NCI-H2196 (cell line): ENCODE measurements at regions not wholly inside any gene's neighbourhood (a gene's known extent, or its start where the extent isn't known, plus 50 kb on each side); places are given as distances from the start of the nearest gene placed in this dataset.
"Not testable (repeated sequence)": the region's sequence is repeated elsewhere in the genome, so short reads cannot be mapped to it uniquely, and the experiment has no call there.

Experiments used
- DNase-seq: peaks from one replicate; lab custom pipeline; 2025; ENCODE audit not compliant: unreplicated experiment; lab: John Stamatoyannopoulos, UW

DNA sequence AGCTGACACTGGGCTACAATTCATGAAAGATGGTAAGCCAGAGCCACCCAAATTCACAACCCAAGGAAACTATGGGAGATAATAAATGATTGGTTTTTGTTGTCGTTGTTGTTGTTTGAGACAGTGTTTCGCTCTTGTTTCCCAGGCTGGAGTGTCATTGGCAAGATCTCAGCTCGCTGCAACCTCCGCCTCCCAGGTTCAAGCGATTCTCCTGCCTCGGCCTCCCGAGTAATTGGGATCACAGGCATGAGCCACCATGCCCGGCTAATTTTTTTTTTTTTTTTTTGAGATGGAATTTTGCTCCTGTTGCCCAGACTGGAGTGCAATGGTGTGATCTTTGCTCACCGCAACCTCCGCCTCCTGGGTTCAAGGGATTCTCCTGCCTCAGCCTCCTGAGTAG is 65.9 kb upstream of the METTL9 start:
- not testable (repeated sequence) for DNase-seq

GRCh38 chr16:21534561-21534960 is 64.8 kb upstream of the METTL9 start:
- not testable (repeated sequence) for DNase-seq

DNA sequence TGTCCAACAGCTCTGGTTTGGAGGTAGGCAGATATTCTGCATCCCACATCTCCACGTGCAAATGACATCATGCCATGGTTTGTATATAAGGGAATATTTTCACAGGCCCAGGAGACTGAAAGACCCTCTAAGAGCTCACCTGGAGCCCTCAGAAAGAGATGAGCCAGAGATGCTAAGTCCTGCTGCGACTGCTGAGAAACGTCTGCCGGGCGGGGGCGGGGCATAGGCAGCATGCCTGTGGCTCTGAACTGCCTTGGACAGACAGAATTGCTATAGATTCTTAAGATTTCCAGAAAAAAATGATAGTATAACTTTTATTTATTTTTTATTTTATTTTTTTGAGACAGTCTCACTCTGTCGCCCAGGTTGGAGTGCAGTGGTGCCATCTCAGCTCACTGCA is 64.2 kb upstream of the METTL9 start:
- DNase-seq = not testable (repeated sequence)

- not testable (repeated sequence) for DNase-seq
Observed at GRCh38 chr16:21536740-21537139, 62.6 kb upstream of the METTL9 start.

DNA sequence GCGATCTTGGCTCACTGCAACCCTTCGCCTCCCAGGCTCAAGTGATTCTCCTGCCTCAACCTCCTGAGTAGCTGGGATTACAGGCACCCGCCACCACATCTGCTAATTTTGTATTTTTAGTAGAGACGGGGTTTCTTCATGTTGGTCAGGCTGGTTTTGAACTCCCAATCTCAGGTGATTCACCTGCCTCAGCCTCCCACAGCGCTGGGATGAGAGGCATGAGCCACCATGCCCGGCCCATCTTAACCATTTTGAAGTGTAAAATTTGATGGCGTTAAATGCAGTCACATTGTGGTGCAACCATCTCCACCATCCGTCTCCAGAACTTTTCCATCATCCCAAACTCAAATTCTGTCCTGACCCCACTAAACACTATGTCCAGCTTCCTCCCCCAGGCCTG is 61.8 kb upstream of the METTL9 start:
- DNase-seq = not testable (repeated sequence)

DNA sequence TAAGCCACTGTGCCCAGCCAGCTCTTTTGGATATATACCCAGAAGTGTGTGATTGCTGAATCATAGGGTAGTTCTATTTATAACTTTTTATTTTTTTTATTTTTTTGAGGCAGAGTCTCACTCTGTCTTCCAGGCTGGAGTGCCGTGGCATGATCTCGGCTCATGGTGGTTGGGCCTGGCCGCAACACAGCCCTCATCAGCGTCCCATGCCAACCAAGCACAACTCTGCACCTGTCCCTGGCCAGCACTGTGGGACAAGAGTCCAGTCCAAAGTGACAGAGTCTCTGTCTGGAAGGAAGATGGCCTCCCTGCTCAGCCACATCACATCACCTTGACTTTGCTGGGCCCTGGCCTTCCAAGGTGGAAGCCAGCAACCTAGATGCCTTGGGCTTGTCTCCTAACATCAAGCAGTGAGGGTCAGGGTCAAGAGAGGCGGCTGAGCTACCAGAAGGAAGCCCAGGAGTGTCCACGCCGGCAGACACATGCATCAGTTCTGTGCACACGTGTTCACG is 60.2 kb upstream of the METTL9 start:
- DNase-seq = not testable (repeated sequence)

DNA sequence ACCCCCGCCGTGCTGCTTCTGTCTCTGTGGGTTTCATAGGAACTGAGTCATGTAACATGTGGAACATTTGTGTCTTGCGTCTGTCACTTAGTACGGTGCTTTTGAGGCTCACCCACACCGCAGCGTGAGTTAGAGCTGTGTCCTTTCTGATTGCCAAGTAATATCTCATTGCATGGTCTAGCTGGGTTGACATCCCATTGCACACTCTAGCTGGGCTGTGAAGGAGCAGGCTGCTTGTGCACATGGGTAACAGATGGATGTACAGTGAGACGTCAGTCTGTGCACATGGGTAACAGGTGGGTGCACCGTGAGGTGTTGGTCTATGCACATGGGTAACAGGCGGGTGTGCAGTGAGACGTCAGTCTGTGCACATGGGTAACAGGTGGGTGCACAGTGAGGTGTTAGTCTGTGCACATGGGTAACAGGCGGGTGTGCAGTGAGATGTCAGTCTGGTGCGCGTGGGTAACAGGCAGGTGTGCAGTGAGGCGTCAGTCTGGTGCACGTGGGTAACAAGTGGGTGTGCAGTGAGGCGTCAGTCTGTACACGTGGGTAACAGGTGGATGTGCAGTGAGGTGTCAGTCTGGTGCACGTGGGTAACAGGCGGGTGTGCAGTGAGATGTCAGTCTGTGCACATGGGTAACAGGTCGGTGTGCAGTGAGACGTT is 58.5 kb upstream of the METTL9 start:
- DNase-seq = not testable (repeated sequence)

DNA sequence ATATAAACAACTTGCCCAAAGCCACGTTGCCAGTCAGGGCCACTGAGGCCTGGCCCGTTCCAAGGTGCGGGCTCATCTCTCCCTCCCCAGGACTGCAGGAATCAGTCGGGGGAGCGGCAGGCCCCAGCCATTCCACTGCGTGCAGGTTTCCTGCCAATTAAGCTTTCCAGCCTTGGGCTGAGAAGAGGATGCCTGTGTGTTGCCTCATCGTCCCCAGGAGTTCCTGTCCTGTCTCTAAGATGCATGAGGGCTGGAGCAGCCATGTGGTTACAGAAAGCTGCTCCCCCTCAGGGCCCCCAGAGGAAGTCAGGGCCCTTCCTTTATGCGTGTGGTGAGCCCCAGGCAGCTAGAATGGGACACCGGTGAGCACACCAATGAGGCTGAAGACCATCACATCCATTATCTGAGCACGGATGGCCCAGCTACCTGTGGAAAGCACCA is 57.7 kb upstream of the METTL9 start:
- not testable (repeated sequence) for DNase-seq

DNA sequence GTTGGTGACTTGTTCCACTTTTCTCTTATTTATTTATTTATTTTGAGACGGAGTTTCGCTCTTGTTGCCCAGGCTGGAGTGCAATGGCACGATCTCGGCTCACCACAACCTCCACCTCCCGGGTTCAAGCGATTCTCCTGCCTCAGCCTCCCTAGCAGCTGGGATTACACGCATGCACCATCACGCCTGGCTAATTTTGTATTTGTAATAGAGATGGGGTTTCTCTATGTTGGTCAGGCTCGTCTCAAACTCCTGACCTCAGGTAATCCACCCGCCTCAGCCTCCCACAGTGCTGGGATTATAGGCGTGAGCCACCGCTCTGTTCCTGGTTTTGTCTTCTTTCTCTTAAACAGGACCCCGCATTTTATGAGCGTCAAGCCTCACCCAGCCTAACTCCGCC is 57.3 kb upstream of the METTL9 start:
- not testable (repeated sequence) for DNase-seq

DNA sequence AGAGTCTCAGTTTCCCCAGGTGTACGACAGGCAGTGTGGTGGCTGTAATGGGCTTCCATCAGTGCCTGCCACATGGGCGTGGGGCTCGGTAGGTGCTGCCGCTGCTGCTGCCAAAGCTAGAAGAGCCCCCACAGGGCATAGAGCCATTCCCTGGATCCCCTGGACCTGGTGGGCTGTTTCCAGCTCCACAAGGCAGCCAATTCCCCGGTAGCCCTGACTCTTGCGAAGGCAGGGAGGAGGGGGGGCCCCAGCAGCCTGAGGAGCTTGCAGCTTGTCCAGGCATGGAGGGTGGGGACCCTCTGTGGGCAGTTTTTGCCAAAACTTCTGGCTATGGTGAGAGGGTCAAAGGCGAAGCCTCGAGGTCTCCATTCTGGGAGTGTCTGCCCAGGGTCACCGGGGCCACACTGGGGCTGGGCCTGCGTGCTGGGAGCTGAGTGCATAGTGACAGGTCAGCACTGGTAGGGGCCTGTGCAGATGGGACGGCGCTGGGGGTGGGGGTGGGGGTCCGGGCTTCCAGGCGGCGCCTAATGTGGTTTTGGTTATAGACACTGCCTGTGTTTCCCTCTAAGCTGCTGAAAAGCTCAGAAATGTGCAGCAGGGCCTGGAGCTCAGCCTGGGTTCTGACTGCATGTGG is 56.8 kb upstream of the METTL9 start:
- not testable (repeated sequence) for DNase-seq

- DNase-seq = not testable (repeated sequence)
Observed at GRCh38 chr16:21543151-21543836, 56.1 kb upstream of the METTL9 start.

DNA sequence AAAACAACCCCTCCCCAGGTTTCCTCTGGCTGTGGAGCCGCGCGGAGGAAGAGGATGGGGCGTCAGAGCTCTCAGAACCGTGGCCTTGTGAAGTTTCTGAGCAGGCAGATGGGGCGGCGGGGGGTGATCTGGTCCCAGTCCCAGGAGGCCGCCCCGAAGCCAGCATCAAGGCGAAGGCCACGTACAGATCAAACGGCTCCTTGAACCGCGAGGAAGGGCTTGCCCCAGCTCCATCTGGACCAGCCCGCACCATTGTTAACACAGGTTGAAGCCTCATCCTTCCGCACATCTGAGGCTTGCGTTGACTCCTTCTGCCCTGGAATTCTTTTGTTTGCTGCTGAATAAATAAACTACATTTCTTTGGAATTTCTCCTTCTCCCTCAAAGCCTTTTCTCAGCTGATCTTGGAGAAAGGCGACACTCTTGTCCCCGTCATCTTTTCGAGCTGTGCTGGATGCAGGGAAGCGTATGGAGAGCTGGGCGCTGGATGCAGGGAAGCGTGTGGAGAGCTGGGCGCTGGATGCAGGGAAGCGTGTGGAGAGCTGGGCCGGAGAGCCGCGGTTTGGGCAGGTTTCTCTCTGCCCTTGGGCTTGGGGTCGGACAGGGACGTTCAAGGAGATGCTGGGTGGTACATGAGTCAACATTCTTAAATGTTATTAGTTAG is 53.6 kb upstream of the METTL9 start:
- not testable (repeated sequence) for DNase-seq

DNA sequence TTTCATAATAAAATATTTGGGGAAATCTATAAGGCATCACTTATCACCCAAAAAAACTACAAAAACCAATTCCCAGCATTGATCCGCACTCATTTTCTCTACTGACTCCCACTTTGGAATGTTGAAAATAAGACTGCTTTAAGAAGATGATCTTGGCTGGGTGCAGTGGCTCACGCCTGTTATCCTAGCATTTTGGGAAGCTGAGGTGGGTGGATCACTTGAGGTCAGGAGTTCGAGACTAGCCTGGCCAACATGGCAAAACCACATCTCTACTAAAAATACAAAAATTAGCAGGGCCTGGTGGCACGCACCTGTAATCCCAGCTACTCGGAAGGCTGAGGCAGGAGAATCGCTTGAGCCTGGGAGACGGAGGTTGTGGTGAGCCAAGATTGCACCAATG is 50.0 kb upstream of the METTL9 start:
- DNase-seq = not testable (repeated sequence)
